NB4 (cell line): ENCODE measurements at regions not wholly inside any gene's neighbourhood (a gene's known extent, or its start where the extent isn't known, plus 50 kb on each side); places are given as distances from the start of the nearest gene placed in this dataset.

Source experiments
- DNase-seq: peaks from one replicate; pipeline ENCODE4 v3.0.0; 2010; ENCODE audit warnings: low read depth
- H3K4me3 ChIP-seq: one replicate; pipeline ENCODE4 v1.5.1; 2011; ENCODE audit warnings: mild to moderate bottlenecking, low read depth, low read length, moderate library complexity
- CTCF ChIP-seq: IDR thresholded peaks from one replicate; pipeline ENCODE4 v1.5.1; 2012; ENCODE audit warnings: low read depth, low read length
- MAX ChIP-seq: IDR thresholded peaks from 2 replicates; pipeline ENCODE4 v1.6.1; 2011; ENCODE audit warnings: low read depth, low read length
- MYC ChIP-seq: IDR thresholded peaks from 2 replicates; pipeline ENCODE4 v1.6.1; 2011; ENCODE audit warnings: low read depth, low read length
- POLR2A ChIP-seq: IDR thresholded peaks from 2 replicates; pipeline ENCODE4 v1.6.1; 2011; ENCODE audit warnings: mild to moderate bottlenecking; ENCODE audit not compliant: insufficient read length; ENCODE audit errors: extremely low read depth

GRCh38 chr12:89946518-89947135 lies 238.0 kb upstream of the ATP2B1 start:
- no peak overlapping the region for H3K4me3 ChIP-seq
- TF ChIP-seq MAX (no peak), CTCF (no peak), POLR2A (no peak), MYC (no peak)
- no peak for DNase-seq

GRCh38 chr12:89945123-89945522 lies 236.5 kb upstream of the ATP2B1 start:
- DNase-seq, result no peak
- H3K4me3 ChIP-seq, result no peak overlapping the region
- TF ChIP-seq MYC (no peak), CTCF (no peak), MAX (no peak), POLR2A (no peak)

GRCh38 chr12:89943463-89943862 lies 234.8 kb upstream of the ATP2B1 start:
- H3K4me3 ChIP-seq, result no peak overlapping the region
- no peak for DNase-seq
- no peak for TF ChIP-seq MYC
- TF ChIP-seq MAX, result no peak
- no peak for TF ChIP-seq POLR2A
- TF ChIP-seq CTCF, result no peak

- no peak overlapping the region for H3K4me3 ChIP-seq
- TF ChIP-seq CTCF (no peak), MAX (no peak), POLR2A (no peak), MYC (no peak)
- no peak for DNase-seq
These were observed 232.8 kb upstream of the ATP2B1 start for GRCh38 chr12:89941436-89941835.

- TF ChIP-seq POLR2A (no peak), MYC (no peak), MAX (no peak), CTCF (no peak)
- DNase-seq, result no peak
- no peak overlapping the region for H3K4me3 ChIP-seq
These were observed 231.0 kb upstream of the ATP2B1 start for GRCh38 chr12:89939522-89940215.
